ENCODE measurements at regions not wholly inside any gene's neighbourhood (a gene's known extent, or its start where the extent isn't known, plus 50 kb on each side); places are given as distances from the start of the nearest gene placed in this dataset.
"Not testable (repeated sequence)": the region's sequence is repeated elsewhere in the genome, so short reads cannot be mapped to it uniquely, and the experiment has no call there.

- not testable (repeated sequence) for TF ChIP-seq CTCF (optimal IDR thresholded peaks at IDR 0.05 in 1 of 3, IDR thresholded peaks at IDR 0.05 in 1 of 3, conservative IDR thresholded peaks at IDR 0.05 in 1 of 3; ENCODE audit: extremely low read depth in 1 of 3, insufficient read depth in 2 of 3, low read length in 3 of 3); EZH2 (IDR thresholded peaks at IDR 0.05; ENCODE audit: low read length)
Observed at GRCh38 chr16:21525029-21525895, 74.1 kb upstream of the METTL9 start.
